ENCODE measurements at regions not wholly inside any gene's neighbourhood (a gene's known extent, or its start where the extent isn't known, plus 50 kb on each side); places are given as distances from the start of the nearest gene placed in this dataset.
A peak's percentile ranks its signal among the peaks of the same experiment; 100 is the strongest.

DNA sequence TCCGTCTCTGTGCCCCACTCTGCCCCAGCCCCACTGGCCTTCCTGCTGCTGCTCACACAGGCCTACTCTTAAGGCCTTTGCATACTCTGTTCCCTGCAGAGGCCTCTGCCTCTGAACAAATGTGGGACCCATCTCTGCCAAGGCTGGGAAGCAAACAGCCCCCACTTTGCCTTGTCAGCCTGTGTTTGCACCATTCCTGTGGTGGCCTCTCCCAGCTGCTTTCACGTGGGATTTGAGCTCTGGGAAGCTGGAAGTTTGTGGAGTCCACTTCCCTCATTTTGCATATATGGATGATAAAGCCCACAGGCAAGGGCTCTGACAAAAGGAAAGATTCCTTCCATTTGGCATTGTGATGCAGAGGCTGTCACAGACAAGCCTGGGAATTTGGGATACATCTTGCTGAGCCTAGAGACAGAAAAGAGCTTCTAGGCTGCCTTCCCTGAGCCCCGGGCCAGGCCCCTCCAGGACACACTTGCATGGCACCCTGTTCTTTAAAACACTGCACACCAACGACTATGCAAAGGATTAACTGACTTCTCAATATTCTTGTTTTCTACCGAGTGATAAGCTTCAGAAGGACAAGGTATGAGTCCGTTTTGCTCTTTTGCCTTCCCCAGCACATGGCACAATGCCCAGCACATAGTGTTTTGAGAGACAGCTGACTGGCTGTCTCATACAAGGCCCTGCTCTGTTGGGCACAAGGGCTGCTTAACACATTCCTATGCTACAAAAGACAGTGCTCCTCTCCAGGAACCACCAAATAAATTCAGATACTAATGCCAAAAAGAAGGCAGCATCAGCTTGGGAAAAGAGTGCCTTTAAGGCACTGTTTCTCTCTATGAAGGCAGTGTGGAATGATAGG is 120.7 kb upstream of the TOPAZ1 start:
- WGBS = 43% methylated on average over 6 of the region's 6 CpGs
- intact Hi-C loops (cut with DNase I) = no loop called here
- ATAC-seq = peak; percentile 58 to 64
- no peaks in the 10 kb centered on the region for H3K27me3 ChIP-seq (ENCODE audit: control insufficient read depth, insufficient read depth)
- peaks cover 2% of the 10 kb centered on the region for H3K4me1 ChIP-seq (ENCODE audit: control insufficient read depth, insufficient read depth, low read length)
- H3K9me3 ChIP-seq (ENCODE audit: control insufficient read depth, low read length) = no peaks in the 10 kb centered on the region
- DNase-seq = peak; percentile 42 to 68 (median 59)
- no peak overlapping the region for H3K27ac ChIP-seq (ENCODE audit: low read length)
- no peak overlapping the region for H3K4me3 ChIP-seq (ENCODE audit: low read length)

DNA sequence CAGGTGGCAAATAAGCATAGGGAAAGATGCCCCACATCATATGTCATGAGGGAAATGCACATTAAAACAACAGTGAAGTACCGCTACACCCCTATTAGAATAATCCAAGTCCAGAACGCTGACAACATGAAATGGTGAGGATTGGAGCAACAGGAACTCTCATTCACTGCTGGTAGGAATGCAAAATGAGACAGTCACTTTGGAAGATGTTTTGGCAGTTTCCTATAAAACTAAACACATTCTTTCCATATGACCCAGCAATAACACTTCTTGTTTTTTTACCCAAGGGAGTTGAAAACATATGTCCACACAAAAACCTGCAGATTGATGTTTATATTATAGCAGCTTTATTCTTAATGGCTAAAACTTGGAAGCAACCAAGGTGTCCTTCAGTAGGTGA is 116.4 kb upstream of the TOPAZ1 start:
- H3K27me3 ChIP-seq (ENCODE audit: control insufficient read depth, insufficient read depth) = no peaks in the 10 kb centered on the region
- DNase-seq (no peak), ATAC-seq (no peak)
- intact Hi-C loops (cut with DNase I) = no loop called here
- no peaks in the 10 kb centered on the region for H3K9me3 ChIP-seq (ENCODE audit: control insufficient read depth, low read length)
- peaks cover 2% of the 10 kb centered on the region for H3K4me1 ChIP-seq (ENCODE audit: control insufficient read depth, insufficient read depth, low read length)
- 90% methylated on average over 2 of the region's 2 CpGs for WGBS
- H3K4me3 ChIP-seq (ENCODE audit: low read length) = no peak overlapping the region
- H3K27ac ChIP-seq (ENCODE audit: low read length) = no peak overlapping the region

DNA sequence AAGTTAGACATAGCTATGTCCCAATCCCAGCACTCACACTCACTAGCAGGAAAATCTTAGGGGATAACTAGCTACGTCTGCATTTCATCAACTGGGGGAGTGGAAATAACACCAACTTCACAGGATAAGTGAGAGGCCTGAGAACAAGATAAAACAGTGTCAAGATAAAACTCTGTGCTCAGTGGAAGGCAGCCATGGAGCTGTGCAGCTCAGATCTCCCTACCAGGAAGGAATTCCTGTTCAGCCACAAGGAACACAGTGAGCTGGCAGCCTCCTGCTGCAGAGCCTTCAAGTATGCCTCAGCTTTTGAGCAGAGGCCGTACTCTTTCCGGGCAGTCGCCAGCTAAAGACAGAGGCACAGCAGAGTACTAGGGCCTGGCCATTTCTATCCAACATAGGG is 115.8 kb upstream of the TOPAZ1 start:
- Histone ChIP-seq H3K4me1 (ENCODE audit: control insufficient read depth, insufficient read depth, low read length) (no peaks in the 10 kb centered on the region), H3K27ac (ENCODE audit: low read length) (no peak overlapping the region), H3K4me3 (ENCODE audit: low read length) (no peak overlapping the region), H3K9me3 (ENCODE audit: control insufficient read depth, low read length) (no peaks in the 10 kb centered on the region), H3K27me3 (ENCODE audit: control insufficient read depth, insufficient read depth) (no peaks in the 10 kb centered on the region)
- DNase-seq = peak in 1 of 3 donors; percentile 53
- WGBS = 24% methylated on average over 4 of the region's 4 CpGs
- intact Hi-C loops (cut with DNase I) = no loop called here
- peak; percentile 69 to 76 for ATAC-seq

DNA sequence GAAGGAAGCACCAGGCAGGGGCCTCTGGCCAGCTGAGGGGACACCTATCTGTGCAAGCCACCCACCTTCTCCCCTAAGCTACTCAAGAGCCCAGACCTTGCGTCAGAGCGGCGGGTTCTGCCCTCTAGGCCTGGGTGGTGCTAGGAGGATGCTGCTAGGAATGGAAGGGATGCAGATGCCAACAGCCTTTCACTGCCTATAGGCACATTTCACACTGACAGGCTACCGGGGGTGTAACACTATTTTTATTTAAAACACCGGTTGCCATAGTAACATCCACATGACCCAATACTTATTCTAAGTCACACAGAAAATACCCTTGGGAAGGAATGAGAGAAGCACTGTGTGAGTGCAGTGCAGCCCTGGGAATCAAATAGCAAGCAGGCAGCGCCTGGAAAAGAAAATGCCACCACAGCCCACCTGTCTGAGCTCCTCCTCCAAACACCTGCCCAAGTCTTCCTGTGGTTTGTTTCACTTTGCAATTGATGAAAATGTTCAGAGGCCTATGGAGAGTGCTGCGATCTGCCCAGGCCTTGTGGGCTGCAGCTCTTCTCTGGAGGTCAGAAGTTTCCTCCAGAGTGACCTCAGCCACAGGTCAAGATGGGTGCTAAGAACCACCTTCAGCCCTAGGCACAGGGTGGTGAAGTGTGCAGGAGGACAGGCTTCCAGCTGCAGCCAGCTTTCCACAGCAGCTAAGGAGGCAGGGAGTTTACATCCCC is 113.5 kb upstream of the TOPAZ1 start:
- ATAC-seq = no peak
- 66% methylated on average over 7 of the region's 7 CpGs for WGBS

DNA sequence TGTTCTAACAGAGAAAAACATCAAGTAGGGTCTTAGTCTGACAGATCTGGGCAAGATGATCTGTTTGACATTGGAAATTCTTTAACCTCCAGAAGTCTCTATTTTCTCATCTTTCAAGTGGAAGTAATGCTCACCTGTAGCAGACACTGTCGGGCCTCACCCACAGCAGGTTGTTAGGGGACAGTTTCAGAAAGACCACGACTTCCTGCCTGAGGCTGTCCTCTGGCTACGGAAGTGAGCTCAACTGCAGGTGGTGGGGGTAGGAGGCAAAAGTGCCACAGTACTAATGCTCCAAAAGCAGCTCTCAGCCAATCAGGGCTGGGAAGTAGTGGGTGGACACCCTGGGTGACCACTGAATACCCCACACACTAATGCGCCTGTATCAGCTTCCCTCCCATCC is 111.4 kb upstream of the TOPAZ1 start:
- DNase-seq = no peak
- H3K9me3 ChIP-seq (ENCODE audit: control insufficient read depth, low read length) = no peaks in the 10 kb centered on the region
- H3K4me3 ChIP-seq (ENCODE audit: low read length) = no peak overlapping the region
- no peak overlapping the region for H3K27ac ChIP-seq (ENCODE audit: low read length)
- H3K4me1 ChIP-seq (ENCODE audit: control insufficient read depth, insufficient read depth, low read length) = no peaks in the 10 kb centered on the region
- 82% methylated on average over 4 of the region's 4 CpGs for WGBS
- intact Hi-C loops (cut with DNase I) = no loop called here
- ATAC-seq = no peak
- no peaks in the 10 kb centered on the region for H3K27me3 ChIP-seq (ENCODE audit: control insufficient read depth, insufficient read depth)

More for the DNA sequence above, 113.5 kb upstream of the TOPAZ1 start:
- intact Hi-C loops (cut with DNase I) = no loop called here
- H3K4me3 ChIP-seq (ENCODE audit: low read length) = no peak overlapping the region
- no peaks in the 10 kb centered on the region for H3K9me3 ChIP-seq (ENCODE audit: control insufficient read depth, low read length)
- H3K27me3 ChIP-seq (ENCODE audit: control insufficient read depth, insufficient read depth) = no peaks in the 10 kb centered on the region
- H3K27ac ChIP-seq (ENCODE audit: low read length) = no peak overlapping the region
- DNase-seq = no peak
- H3K4me1 ChIP-seq (ENCODE audit: control insufficient read depth, insufficient read depth, low read length) = no peaks in the 10 kb centered on the region

DNA sequence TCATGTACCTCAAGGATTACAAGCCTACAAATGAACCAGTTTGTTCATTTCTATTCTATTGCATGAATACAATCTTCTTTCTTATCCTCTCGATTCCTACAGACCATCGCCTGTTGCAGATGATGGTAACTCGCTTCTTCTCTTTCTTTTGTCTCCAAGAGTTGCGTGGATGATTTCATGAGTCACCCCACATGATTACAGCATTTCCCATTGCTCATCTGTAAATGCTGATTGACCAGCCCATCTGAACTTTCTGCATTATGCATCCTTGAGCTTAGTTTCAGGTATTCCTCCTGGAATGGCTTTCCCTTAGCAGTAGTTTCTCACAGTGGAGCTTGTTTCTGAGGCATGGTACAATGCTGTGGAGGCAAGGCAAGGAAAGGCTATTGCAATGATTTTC is 109.6 kb upstream of the TOPAZ1 start:
- Histone ChIP-seq H3K4me1 (ENCODE audit: control insufficient read depth, insufficient read depth, low read length) (no peaks in the 10 kb centered on the region), H3K9me3 (ENCODE audit: control insufficient read depth, low read length) (no peaks in the 10 kb centered on the region), H3K27ac (ENCODE audit: low read length) (no peak overlapping the region), H3K27me3 (ENCODE audit: control insufficient read depth, insufficient read depth) (no peaks in the 10 kb centered on the region), H3K4me3 (ENCODE audit: low read length) (no peak overlapping the region)
- DNase-seq (no peak), ATAC-seq (no peak)
- intact Hi-C loops (cut with DNase I) = no loop called here
- 86% methylated on average over 4 of the region's 4 CpGs for WGBS

DNA sequence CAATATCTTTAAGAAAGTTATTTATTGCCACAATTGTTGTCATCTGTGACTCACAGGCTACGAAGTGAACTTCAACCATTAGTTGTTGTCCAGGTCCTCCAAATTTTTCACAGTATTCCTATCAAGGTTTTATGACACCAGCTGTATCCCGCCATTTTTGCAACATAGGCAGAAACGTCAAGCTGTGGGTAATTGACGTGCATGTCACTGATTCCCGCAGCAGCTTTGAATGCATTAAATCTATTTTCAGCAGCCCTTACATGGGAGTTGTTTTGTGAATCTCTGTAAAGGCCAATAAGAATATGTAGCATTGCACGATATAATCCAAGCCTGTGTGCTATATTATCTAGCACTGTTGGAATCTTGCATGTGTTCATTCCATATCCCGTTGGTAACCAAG is 109.1 kb upstream of the TOPAZ1 start:
- no peaks in the 10 kb centered on the region for H3K4me1 ChIP-seq (ENCODE audit: control insufficient read depth, insufficient read depth, low read length)
- no peak overlapping the region for H3K4me3 ChIP-seq (ENCODE audit: low read length)
- ATAC-seq = no peak
- DNase-seq = no peak
- H3K9me3 ChIP-seq (ENCODE audit: control insufficient read depth, low read length) = no peaks in the 10 kb centered on the region
- WGBS = 78% methylated on average over 7 of the region's 7 CpGs
- H3K27ac ChIP-seq (ENCODE audit: low read length) = no peak overlapping the region
- H3K27me3 ChIP-seq (ENCODE audit: control insufficient read depth, insufficient read depth) = no peaks in the 10 kb centered on the region
- intact Hi-C loops (cut with DNase I) = no loop called here

DNA sequence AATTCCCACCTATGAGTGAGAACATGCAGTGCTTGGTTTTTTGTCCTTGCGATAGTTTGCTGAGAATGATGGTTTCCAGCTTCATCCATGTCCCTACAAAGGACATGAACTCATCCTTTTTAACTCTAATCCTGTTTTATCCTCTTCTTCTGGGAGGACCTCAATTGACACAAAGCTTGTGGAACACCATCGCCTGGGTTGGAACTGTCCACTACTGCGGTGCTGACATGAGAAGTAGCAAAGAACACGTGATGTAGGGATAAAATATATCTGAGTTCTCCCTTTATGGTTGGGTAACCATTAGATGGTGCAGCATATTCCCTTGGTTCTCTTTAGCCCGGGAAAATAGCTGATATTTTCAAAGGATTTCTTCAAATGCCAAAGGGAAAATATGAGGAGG is 105.3 kb upstream of the TOPAZ1 start:
- H3K4me1 ChIP-seq (ENCODE audit: control insufficient read depth, insufficient read depth, low read length) = no peaks in the 10 kb centered on the region
- no peaks in the 10 kb centered on the region for H3K9me3 ChIP-seq (ENCODE audit: control insufficient read depth, low read length)
- no peak overlapping the region for H3K27ac ChIP-seq (ENCODE audit: low read length)
- no peaks in the 10 kb centered on the region for H3K27me3 ChIP-seq (ENCODE audit: control insufficient read depth, insufficient read depth)
- 51% methylated on average over 5 of the region's 5 CpGs for WGBS
- intact Hi-C loops (cut with DNase I) = no loop called here
- ATAC-seq = no peak
- no peak for DNase-seq
- H3K4me3 ChIP-seq (ENCODE audit: low read length) = no peak overlapping the region

DNA sequence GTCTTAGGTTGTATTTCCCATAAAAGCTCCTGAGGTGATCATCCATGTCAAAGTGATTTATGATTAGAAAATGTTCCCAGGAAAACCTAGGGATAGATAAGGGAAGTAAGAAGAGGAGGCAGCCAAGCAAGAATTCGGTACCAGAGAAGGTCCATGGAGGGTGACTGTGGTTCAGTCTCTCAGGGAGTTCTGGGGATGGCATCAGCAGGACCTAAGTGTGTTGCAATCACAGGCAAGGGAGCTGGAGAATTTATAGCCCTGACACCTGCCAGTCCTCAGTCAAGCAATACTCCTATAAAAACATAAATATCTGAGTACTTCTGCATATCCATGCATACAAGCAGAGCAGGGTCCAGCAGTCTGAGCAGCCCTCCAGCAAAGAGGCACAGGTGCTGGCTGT is 95.6 kb upstream of the TOPAZ1 start:
- 45% methylated on average over 1 of the region's 1 CpG for WGBS
- DNase-seq (no peak), ATAC-seq (no peak)
- Histone ChIP-seq H3K27ac (ENCODE audit: low read length) (no peak overlapping the region), H3K4me3 (ENCODE audit: low read length) (no peak overlapping the region), H3K9me3 (ENCODE audit: control insufficient read depth, low read length) (no peaks in the 10 kb centered on the region), H3K4me1 (ENCODE audit: control insufficient read depth, insufficient read depth, low read length) (no peaks in the 10 kb centered on the region), H3K27me3 (ENCODE audit: control insufficient read depth, insufficient read depth) (no peaks in the 10 kb centered on the region)
- intact Hi-C loops (cut with DNase I) = no loop called here

DNA sequence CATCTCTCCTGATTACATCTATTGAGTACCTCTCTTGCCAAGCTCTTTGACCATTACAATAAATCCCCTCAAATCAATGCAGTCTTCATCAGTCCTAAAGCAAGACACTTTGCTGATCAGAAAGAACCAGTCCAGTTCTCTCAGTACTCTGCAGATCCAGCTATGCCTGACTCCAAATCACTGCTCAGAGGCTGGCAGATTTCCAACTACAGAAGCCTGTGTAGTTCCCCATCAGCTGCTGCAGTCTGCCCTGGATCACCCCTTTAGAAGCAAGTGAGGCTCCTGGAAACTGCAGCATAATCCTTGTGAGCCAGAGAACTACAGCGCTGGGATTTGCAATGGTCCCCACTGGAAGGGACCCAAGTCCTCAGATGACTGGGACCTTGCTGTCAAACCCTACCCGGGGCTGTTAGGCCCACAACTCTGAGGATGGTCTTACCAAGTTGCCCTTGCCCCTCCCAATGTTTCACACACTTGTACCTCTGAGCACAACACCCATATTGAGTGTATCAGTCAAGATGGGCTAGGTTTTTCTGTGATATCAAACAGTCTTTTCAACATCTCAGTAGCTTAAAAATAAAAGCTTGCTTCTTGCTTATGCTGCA is 81.9 kb upstream of the TOPAZ1 start:
- ATAC-seq (no peak), DNase-seq (no peak)
- no peaks in the 10 kb centered on the region for H3K27me3 ChIP-seq (ENCODE audit: control insufficient read depth, insufficient read depth)
- H3K4me1 ChIP-seq (ENCODE audit: control insufficient read depth, insufficient read depth, low read length) = no peaks in the 10 kb centered on the region
- no peak overlapping the region for H3K27ac ChIP-seq (ENCODE audit: low read length)
- no peak overlapping the region for H3K4me3 ChIP-seq (ENCODE audit: low read length)
- WGBS = 74% methylated on average over 2 of the region's 2 CpGs
- H3K9me3 ChIP-seq (ENCODE audit: control insufficient read depth, low read length) = no peaks in the 10 kb centered on the region
- intact Hi-C loops (cut with DNase I) = no loop called here

DNA sequence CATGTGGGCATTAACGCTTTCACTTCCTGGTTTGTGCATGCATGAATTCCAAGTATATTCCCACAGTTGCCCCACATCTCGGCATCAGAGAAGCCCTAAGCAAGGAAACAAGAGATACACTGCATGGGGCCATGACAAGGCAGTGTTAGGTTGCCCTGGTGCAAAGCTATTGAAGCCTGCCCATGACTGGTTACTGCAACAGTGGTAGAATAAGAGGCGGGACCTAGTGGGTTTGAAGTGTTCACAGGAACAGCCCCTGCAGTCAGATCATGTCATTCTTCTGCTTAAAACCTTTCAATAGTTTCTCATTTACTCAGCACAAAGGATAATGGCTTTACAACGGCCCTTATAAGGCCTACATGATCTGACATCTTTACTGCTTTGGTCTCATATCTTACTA is 80.9 kb upstream of the TOPAZ1 start:
- no peak overlapping the region for H3K27ac ChIP-seq (ENCODE audit: low read length)
- DNase-seq (no peak), ATAC-seq (no peak)
- intact Hi-C loops (cut with DNase I) = no loop called here
- no peaks in the 10 kb centered on the region for H3K27me3 ChIP-seq (ENCODE audit: control insufficient read depth, insufficient read depth)
- no peak overlapping the region for H3K4me3 ChIP-seq (ENCODE audit: low read length)
- no peaks in the 10 kb centered on the region for H3K9me3 ChIP-seq (ENCODE audit: control insufficient read depth, low read length)
- 84% methylated on average over 4 of the region's 4 CpGs for WGBS
- H3K4me1 ChIP-seq (ENCODE audit: control insufficient read depth, insufficient read depth, low read length) = no peaks in the 10 kb centered on the region

Data from right cardiac atrium (tissue), 5 donors.